IPS-NIHi7 (cell line): ENCODE measurements at regions not wholly inside any gene's neighbourhood (a gene's known extent, or its start where the extent isn't known, plus 50 kb on each side); places are given as distances from the start of the nearest gene placed in this dataset.

Source experiments
- DNase-seq: peaks from one replicate; pipeline ENCODE4 v3.0.0; 2012; ENCODE audit warnings: mixed read lengths; ENCODE audit errors: extremely low spot score

DNA sequence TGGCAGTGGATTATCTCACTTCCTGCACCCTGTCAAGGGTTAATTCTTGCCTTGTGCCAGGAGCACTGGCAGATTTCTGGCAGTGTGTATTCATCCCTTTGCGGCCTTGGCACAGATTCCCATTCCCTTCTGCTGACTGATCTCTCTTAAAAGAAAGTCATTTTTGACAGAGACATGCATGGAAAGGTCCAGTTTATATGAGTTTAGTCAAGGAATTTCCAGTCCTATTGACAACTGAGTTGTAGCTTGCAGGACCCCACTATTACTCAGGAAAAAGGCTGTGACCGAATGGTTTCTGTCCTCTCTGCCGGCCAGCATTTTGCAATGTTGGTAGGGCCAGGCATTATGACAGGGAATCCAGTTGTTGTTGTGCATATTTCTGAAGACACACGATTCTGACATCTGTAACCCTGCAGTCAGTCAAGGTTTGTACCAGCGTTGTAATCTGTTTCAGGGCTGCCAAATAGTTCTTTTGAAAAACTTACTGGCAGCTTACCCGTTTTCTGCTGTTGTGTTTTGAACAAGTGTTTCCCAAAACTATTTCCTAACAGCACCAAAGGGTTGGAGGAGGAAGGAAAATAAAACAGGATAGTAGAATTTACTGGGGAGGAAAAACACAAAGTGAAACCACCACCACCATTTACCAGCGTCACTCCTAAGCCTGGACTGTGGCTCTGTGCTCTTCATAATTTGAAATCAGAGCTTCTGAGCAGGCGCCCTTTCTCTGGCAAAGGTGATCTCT lies 243.4 kb upstream of the KLF4 start:
- DNase-seq: no peak

GRCh38 chr9:107731115-107731762 lies 241.7 kb upstream of the KLF4 start:
- DNase-seq: no peak

DNA sequence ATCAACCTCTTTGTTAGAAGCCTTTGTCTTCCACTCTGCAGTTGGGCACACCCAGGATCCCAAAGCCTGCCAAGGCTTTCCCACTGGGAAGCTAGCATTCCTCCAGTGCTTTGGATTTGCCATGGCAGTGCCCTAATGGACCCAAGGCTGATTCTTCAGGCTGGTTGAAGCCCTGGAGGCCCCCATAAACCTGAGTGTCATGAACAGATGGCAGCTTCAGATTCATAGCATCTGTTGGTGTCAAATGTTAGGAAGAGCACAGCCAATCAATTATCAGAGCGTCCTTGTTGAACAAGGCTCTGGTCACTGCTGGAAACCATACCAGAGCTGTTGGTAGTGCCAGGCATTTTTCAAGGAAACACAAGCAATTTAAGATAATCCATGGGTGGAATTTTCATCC lies 241.1 kb upstream of the KLF4 start:
- no peak for DNase-seq

DNA sequence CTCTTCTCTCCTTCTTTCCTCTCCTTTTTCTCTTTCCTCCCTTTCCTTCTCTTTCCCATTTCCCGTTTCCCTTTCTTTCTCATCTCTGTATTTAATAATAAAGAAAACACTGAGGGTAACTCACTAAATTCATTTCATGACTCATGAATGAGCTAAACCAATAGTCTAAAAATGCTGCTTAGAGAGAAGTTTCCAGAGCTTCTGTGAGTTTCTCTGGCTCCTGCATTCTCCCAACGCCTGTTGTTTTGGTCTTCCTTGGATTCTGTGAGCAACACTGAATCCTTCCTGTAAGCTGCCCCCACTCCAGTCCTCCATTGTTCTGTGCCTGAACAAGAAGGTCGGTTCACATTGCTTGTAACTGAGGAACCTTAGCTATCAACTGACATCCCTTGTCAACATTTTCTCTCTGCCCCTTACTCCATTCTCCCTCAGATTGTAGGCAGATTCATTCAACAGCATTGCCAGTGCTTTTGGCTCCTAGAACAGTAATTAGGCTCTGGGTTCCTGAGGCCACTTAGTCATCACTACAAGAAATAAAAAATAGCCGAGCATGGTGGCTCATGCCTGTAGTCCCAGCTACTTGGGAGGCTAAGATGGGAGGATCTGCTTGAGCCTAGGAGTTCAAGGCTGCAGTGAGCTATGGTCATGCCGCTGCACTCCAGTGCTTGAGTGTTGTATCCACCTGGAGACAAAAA lies 237.7 kb upstream of the KLF4 start:
- DNase-seq: no peak

DNA sequence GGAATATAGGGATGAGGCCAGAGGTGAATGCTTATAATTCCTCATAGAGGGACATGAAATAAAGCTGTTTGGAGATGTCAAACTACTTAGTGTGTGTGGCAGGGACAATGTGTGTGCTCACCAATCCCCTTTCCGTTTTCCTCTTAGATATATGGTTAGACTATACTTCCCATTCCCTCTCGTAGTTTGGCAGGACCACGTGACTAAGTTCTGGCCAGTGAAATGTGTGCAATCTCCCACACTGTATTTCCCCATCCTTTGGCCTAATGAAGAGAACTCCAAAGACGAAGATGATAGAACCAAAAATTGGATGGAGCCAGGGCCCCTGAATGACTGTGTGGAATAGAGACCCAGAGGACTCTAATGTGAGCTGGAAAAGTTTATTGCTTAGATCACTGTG lies 233.4 kb upstream of the KLF4 start:
- DNase-seq: no peak

DNA sequence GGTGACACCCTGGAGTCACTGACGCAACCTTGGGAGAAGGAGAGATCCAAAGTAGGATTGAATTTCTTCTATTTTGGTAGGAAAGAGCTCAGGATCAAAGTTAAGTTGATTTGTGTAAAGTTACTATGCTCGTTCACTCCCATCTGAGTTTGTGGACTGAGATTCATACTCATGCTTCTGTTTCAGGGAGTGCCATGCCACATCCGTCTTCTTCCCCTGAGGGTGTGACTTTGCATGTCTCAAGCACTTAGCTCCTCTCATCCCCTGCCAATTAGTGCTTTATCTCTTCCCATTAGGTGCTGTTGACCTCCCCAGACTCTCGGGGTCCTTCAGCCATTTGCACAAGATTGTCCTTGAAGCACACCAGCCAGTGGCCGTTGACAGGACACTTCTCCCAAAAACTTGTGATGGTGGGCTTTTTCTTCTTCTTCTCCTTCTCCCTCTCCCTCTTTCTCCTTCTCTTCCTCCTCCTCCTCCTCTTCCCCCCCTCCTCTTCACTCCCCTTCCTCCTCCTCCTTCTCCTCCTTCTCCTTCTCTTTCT lies 232.2 kb upstream of the KLF4 start:
- no peak for DNase-seq

DNA sequence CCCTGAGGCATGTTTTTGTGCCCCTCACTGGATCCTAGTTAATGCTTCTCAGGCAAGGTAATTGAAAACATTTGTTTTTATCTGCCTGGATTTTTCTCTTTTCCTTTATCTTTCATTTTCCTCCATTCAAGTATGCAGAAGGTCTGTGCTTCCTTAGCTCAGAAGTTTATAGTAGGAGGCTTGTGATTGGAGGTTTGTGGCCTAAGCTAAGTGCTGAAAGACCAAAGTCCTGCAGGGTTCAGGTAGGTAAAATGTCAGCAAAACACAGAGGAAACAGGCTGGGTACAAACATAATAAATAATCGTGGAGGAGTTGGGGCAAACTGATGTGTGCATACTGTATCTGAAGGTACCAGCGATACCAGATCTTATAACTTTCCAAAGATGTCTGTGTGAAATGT lies 230.9 kb upstream of the KLF4 start:
- no peak for DNase-seq

- DNase-seq: no peak
Measured at GRCh38 chr9:107717529-107718314, 228.2 kb upstream of the KLF4 start.

DNA sequence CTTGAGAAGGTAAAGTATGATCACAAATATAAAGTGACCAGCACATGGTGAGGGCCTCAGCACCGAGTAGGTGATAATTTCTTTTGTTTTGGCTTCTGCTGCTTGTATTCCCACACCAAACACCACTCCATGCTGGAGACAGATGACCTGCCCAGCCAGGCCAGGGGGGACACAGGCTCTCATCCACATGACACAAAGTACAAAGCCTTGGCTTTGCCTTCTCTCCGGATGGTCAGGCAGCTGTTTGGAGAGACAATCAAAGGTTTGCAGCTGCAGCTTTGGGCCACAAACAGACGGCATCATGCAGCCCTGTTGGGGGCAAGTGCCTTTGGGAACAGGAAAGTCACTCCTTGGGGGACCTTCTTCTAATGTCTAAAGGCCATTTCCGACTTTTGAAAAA lies 226.2 kb upstream of the KLF4 start:
- DNase-seq: no peak

DNA sequence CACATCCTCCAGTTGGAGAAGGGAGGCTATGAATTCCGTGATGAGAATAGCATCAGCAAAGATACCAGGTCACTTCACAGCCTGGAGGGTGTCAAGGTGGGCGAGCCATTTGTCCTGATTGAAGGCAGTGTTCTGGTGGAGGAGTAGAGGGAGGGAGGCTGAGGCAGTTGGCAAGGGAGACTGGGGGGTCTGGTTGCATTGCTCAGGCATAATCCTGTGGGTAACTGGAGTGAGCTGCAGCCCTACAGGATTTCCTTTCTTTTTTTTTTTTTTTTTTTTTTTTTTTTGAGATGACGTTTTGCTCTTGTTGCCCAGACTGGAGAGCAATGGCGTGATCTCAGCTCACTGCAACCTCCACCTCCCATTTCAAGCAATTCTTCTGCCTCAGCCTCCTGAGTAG lies 223.9 kb upstream of the KLF4 start:
- no peak for DNase-seq

GRCh38 chr9:107712390-107712789 lies 222.8 kb upstream of the KLF4 start:
- DNase-seq: no peak

GRCh38 chr9:107711542-107711941 lies 222.0 kb upstream of the KLF4 start:
- no peak for DNase-seq

DNA sequence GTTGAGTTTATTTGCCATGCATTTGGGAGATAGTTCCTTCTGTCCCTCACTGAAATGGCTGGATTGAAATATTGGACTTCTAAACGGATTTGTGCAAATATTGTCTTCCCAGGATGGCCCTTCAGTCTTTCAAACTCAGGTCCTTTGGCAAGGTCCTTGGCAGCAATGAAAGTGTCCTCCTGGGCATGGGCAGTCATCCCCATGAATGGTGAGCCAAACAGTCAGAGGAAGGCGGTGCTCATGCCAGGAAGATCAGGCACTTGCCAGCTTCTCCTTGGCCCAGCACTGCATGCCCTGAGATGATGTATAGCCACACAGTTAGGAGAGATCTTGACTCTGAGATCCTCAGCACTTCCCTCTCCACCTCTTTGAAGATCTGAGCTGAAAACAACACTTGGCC lies 221.4 kb upstream of the KLF4 start:
- DNase-seq: no peak

DNA sequence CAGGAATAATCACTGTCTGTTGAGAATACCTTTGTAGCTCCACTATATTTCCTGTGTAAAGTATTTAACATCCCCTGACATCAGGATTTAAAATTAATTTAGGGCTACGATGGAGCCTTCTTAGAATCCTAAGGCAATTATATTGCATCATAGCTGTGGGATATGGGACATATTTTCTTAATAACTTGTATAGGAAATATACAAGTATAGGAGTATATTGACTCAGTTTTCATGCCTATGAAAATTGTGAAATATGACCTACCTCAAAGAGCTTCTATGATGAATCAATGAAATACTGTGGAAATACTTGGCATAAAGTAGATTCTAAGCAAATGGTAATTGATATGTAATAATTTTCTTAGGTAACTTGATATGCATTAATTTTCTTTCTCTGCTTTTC lies 221.0 kb upstream of the KLF4 start:
- DNase-seq: no peak

DNA sequence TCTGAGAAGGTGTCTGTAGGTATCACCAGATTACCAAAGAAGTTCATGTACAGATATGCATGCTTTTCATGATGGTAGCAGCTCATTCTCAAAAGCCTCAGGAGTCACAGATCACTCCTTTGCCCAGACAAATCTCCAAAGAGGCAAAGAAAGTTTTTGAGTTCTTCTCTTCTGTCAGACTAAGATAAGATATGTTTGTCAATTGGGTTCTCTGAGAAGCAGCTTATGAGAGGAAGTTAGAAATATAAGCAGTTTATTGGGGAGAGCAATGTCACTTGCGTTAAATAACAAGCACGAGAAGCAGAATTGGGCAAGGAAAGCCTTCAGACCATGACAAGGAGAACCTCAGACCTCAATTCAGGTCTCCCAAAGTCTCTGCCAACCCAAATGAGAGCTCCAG lies 219.2 kb upstream of the KLF4 start:
- DNase-seq: no peak

DNA sequence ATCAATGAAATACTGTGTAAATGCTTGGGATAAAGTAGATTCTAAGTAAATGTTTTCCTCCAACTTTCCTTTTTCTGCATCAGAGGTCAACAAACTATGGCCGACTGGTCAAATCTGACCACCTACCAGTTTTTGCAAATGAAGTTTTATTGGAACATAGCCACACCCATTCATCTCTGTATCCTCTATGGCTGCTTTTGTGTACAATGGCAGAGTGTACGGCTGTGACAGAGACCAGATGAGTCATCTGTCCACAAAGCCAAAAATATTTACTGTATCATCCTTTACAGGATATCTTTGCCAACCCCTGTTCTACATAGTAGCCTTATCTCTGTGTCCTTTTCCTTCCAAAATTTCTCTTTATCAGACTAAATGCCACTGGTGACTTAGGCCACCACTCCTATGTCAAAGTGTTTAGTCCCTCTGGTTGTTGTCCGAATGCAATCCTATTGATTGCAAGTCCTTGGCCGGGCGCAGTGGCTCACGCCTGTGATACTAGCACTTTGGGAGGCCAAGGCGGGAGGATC lies 218.4 kb upstream of the KLF4 start:
- no peak for DNase-seq

GRCh38 chr9:107707428-107707837 lies 217.9 kb upstream of the KLF4 start:
- DNase-seq: no peak

GRCh38 chr9:107706701-107707427 lies 217.3 kb upstream of the KLF4 start:
- no peak for DNase-seq

- no peak for DNase-seq
Measured at GRCh38 chr9:107705521-107705920, 216.0 kb upstream of the KLF4 start.

GRCh38 chr9:107704774-107705173 lies 215.2 kb upstream of the KLF4 start:
- DNase-seq: no peak

DNA sequence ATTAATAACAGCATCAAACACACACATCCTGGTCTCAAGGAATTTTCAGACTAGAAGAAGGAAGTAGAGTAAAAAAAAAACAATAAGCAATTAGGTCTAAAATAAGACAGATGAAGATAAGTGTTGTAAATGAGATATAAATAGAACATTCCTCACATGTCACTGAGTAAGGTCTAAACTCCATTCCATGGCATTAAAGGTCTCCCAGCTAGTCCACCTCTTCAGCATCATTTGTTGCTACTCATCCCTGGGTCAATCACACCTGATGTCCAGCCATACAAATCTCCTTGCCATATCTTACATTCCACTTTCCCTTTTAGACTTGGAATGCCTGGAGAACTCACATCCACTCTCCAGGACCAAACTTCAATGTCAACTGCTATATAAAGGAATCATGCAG lies 214.1 kb upstream of the KLF4 start:
- no peak for DNase-seq
